ENCODE measurements at regions not wholly inside any gene's neighbourhood (a gene's known extent, or its start where the extent isn't known, plus 50 kb on each side); places are given as distances from the start of the nearest gene placed in this dataset.

- TF ChIP-seq, protein P1, sequence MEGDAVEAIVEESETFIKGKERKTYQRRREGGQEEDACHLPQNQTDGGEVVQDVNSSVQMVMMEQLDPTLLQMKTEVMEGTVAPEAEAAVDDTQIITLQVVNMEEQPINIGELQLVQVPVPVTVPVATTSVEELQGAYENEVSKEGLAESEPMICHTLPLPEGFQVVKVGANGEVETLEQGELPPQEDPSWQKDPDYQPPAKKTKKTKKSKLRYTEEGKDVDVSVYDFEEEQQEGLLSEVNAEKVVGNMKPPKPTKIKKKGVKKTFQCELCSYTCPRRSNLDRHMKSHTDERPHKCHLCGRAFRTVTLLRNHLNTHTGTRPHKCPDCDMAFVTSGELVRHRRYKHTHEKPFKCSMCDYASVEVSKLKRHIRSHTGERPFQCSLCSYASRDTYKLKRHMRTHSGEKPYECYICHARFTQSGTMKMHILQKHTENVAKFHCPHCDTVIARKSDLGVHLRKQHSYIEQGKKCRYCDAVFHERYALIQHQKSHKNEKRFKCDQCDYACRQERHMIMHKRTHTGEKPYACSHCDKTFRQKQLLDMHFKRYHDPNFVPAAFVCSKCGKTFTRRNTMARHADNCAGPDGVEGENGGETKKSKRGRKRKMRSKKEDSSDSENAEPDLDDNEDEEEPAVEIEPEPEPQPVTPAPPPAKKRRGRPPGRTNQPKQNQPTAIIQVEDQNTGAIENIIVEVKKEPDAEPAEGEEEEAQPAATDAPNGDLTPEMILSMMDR (IDR thresholded peaks at IDR 0.05), result no peak
- TF ChIP-seq POLR2AphosphoS5 (IDR thresholded peaks at IDR 0.05; ENCODE audit: low read depth, low read length), result no peak
These were observed 83.2 kb downstream of the FUNDC1 start for GRCh38 chrX:44459501-44459900.

Measured in Panc1 (cell line).